ENCODE measurements at regions not wholly inside any gene's neighbourhood (a gene's known extent, or its start where the extent isn't known, plus 50 kb on each side); places are given as distances from the start of the nearest gene placed in this dataset.

- no peak for TF ChIP-seq EZH2 (IDR thresholded peaks at IDR 0.05)
- no peak for TF ChIP-seq CTCF (IDR thresholded peaks at IDR 0.05)
Measured at GRCh38 chr3:61401359-61401758, 150.1 kb upstream of the FHIT start.
